ENCODE measurements at regions not wholly inside any gene's neighbourhood (a gene's known extent, or its start where the extent isn't known, plus 50 kb on each side); places are given as distances from the start of the nearest gene placed in this dataset.

- no peak for DNase-seq (ENCODE audit: low read depth)
Measured at GRCh38 chr4:100130964-100131363, 59.3 kb downstream of the DDIT4L start.

- no peak for DNase-seq (ENCODE audit: low read depth)
Measured at GRCh38 chr4:100130491-100130890, 59.8 kb downstream of the DDIT4L start.

GRCh38 chr4:100129774-100130173, 60.5 kb downstream of the DDIT4L start:
- DNase-seq (ENCODE audit: low read depth) = no peak

GRCh38 chr4:100128338-100128737, 61.9 kb downstream of the DDIT4L start:
- no peak for DNase-seq (ENCODE audit: low read depth)

- no peak for DNase-seq (ENCODE audit: low read depth)
Measured at GRCh38 chr4:100124715-100125114, 65.6 kb downstream of the DDIT4L start.

- no peak for DNase-seq (ENCODE audit: low read depth)
Measured at GRCh38 chr4:100118181-100118580, 72.1 kb downstream of the DDIT4L start.

- DNase-seq (ENCODE audit: low read depth) = peak; percentile 1
Measured at GRCh38 chr4:100117750-100118149, 72.5 kb downstream of the DDIT4L start.

- DNase-seq (ENCODE audit: low read depth) = no peak
Measured at GRCh38 chr4:100114909-100115308, 75.4 kb downstream of the DDIT4L start.

GRCh38 chr4:100113732-100114131, 76.5 kb downstream of the DDIT4L start:
- no peak for DNase-seq (ENCODE audit: low read depth)

GRCh38 chr4:100113096-100113495, 77.2 kb downstream of the DDIT4L start:
- no peak for DNase-seq (ENCODE audit: low read depth)

GRCh38 chr4:100109921-100110320, 80.3 kb downstream of the DDIT4L start:
- DNase-seq (ENCODE audit: low read depth) = no peak

GRCh38 chr4:100108869-100109268, 81.4 kb downstream of the DDIT4L start:
- no peak for DNase-seq (ENCODE audit: low read depth)

- DNase-seq (ENCODE audit: low read depth) = no peak
Measured at GRCh38 chr4:100106982-100107381, 83.3 kb downstream of the DDIT4L start.

- DNase-seq (ENCODE audit: low read depth) = no peak
Measured at GRCh38 chr4:100103671-100104070, 86.6 kb downstream of the DDIT4L start.

- DNase-seq (ENCODE audit: low read depth) = no peak
Measured at GRCh38 chr4:100100985-100101384, 89.3 kb downstream of the DDIT4L start.

- no peak for DNase-seq (ENCODE audit: low read depth)
Measured at GRCh38 chr4:100099746-100100145, 90.5 kb downstream of the DDIT4L start.

- no peak for DNase-seq (ENCODE audit: low read depth)
Measured at GRCh38 chr4:100098681-100099080, 91.6 kb downstream of the DDIT4L start.

- DNase-seq (ENCODE audit: low read depth) = no peak
Measured at GRCh38 chr4:100098011-100098545, 92.2 kb downstream of the DDIT4L start.

GRCh38 chr4:100095729-100096595, 94.3 kb downstream of the DDIT4L start:
- peak; percentile 59 for DNase-seq (ENCODE audit: low read depth)

- DNase-seq (ENCODE audit: low read depth) = peak; percentile 78
Measured at GRCh38 chr4:100093091-100093866, 97.0 kb downstream of the DDIT4L start.

- DNase-seq (ENCODE audit: low read depth) = no peak
Measured at GRCh38 chr4:100087743-100088142, 102.5 kb downstream of the DDIT4L start.

GRCh38 chr4:100086766-100087431, 103.4 kb downstream of the DDIT4L start:
- DNase-seq (ENCODE audit: low read depth) = peak; percentile 16

Data from fibroblast of the conjunctiva (primary cell).